Stomach (tissue), 8 donors: ENCODE measurements at regions not wholly inside any gene's neighbourhood (a gene's known extent, or its start where the extent isn't known, plus 50 kb on each side); places are given as distances from the start of the nearest gene placed in this dataset.

Experiments
- DNase-seq, 2 donors: peaks; one replicate each; pipeline versions ENCODE4 v3.0.0 to v3.0.0-alpha.2; 2013 to 2019
- H3K27ac ChIP-seq, 5 donors: fragments of 200-600 bp in 4 of 5; sonication (generic) in 4 of 5; one replicate each; pipeline ENCODE4 v1.5.1; 2013 to 2019; ENCODE audit warnings: mild to moderate bottlenecking in 1 of 5, moderate library complexity in 1 of 5
- H3K27me3 ChIP-seq, 3 donors: fragments of 200-600 bp; sonication (generic); one replicate each; pipeline ENCODE4 v1.5.1; 2017 to 2019; ENCODE audit warnings: mixed run types in 1 of 3
- H3K36me3 ChIP-seq, 4 donors: fragments of 200-600 bp; sonication (generic); 1 replicate in 3 of 4; 2 replicates in 1 of 4; pipeline ENCODE4 v1.5.1; 2016 to 2019
- H3K4me1 ChIP-seq, 4 donors: fragments of 200-600 bp; sonication (generic); one replicate each; pipeline ENCODE4 v1.5.1; 2016 to 2019
- H3K4me3 ChIP-seq, 4 donors: fragments of 200-600 bp; sonication (generic) in 3 of 4; one replicate each; pipeline ENCODE4 v1.5.1; 2016 to 2019; ENCODE audit warnings: mild to moderate bottlenecking in 1 of 4
- H3K9me3 ChIP-seq, 4 donors: fragments of 200-600 bp; sonication (generic); one replicate each; pipeline ENCODE4 v1.5.1; 2016 to 2019
- EP300 ChIP-seq: sonication (generic); formaldehyde crosslinking; IDR thresholded peaks from one replicate; pipeline ENCODE4 v1.6.1; 2017; ENCODE audit warnings: antibody characterized with exemption
- POLR2A ChIP-seq, 4 donors: fragments of 450-650 bp; IDR thresholded peaks; one replicate each; pipeline ENCODE4 v1.6.1; 2016; ENCODE audit warnings: antibody characterized with exemption in 4 of 4, control low read depth in 2 of 4, mild to moderate bottlenecking in 1 of 4, moderate library complexity in 1 of 4
- POLR2AphosphoS5 ChIP-seq, 3 donors: sonication (generic); formaldehyde crosslinking; IDR thresholded peaks; one replicate each; pipeline ENCODE4 v1.6.1; 2016; ENCODE audit warnings: antibody characterized with exemption in 3 of 3
- WGBS, 5 donors: extraction: QIAGEN DNeasy Blood & Tissue Kit in 3 of 5; methylation state at CpG; one replicate each; pipeline versions ENCODE4 v1.1.5 to v1.1.7; 2013 to 2018; 5-methylcytosine and 5-hydroxymethylcytosine counted together
- intact Hi-C: fragments of 100-400 bp; cut with DNase I; formaldehyde crosslinking; loops from one replicate; pipeline ENCODE4 v1.15.1; 2023; ENCODE audit warnings: low total_unique reads
- TF ChIP-seq, protein P1 (sequence below), 7 experiments: fragments of 450-650 bp in 4 of 7; fragments of 200-600 bp in 3 of 7; sonication (generic) in 3 of 7; IDR thresholded peaks; one replicate each; pipeline ENCODE4 v1.5.1; 2016 to 2019; ENCODE audit warnings: antibody characterized with exemption in 7 of 7, control low read depth in 2 of 7, mild to moderate bottlenecking in 1 of 7
- donor health status: healthy with polysubstance abuse.
- donor health status: Bipolar disorder and iron deficiency.
- donor health status: healthy.

DNA sequence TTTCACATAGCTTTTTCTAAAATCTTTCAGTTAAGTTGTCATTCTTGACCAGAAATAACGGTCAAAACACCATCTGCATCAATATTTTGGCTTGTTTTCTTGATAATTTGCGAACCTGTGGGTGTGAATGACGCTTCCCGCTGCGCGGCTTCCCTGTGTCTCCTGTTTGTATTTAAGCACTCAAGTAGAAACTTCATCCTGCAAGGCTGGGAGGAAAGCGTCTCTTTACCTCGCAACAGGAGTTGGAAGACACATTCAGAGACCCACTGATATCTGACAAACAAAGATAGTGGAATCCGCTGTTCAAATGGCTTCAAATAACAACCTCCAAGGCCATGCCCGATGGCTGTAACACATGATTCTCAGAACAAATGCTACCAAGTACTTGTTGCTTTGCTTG lies 704.9 kb downstream of the DCDC2C start:
- Histone ChIP-seq H3K4me3 (no peak overlapping the region), H3K27me3 (no peaks in the 10 kb centered on the region), H3K4me1 (no peaks in the 10 kb centered on the region), H3K36me3 (no peaks in the 10 kb centered on the region), H3K27ac (no peak overlapping the region), H3K9me3 (peaks cover 0 to 23% (median 4%) of the 10 kb centered on the region in 4 donors)
- WGBS, 5 donors, result 59 to 74% (median 70%) methylated on average over 10 of the region's 10 CpGs
- TF ChIP-seq, protein P1, sequence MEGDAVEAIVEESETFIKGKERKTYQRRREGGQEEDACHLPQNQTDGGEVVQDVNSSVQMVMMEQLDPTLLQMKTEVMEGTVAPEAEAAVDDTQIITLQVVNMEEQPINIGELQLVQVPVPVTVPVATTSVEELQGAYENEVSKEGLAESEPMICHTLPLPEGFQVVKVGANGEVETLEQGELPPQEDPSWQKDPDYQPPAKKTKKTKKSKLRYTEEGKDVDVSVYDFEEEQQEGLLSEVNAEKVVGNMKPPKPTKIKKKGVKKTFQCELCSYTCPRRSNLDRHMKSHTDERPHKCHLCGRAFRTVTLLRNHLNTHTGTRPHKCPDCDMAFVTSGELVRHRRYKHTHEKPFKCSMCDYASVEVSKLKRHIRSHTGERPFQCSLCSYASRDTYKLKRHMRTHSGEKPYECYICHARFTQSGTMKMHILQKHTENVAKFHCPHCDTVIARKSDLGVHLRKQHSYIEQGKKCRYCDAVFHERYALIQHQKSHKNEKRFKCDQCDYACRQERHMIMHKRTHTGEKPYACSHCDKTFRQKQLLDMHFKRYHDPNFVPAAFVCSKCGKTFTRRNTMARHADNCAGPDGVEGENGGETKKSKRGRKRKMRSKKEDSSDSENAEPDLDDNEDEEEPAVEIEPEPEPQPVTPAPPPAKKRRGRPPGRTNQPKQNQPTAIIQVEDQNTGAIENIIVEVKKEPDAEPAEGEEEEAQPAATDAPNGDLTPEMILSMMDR (IDR thresholded peaks at IDR 0.05), result no peak
- TF ChIP-seq EP300, result no peak
- TF ChIP-seq POLR2A (IDR thresholded peaks at IDR 0.05), result no peak
- TF ChIP-seq POLR2AphosphoS5 (IDR thresholded peaks at IDR 0.05), result no peak
- no peak for DNase-seq
- intact Hi-C loops, result no loop called here

DNA sequence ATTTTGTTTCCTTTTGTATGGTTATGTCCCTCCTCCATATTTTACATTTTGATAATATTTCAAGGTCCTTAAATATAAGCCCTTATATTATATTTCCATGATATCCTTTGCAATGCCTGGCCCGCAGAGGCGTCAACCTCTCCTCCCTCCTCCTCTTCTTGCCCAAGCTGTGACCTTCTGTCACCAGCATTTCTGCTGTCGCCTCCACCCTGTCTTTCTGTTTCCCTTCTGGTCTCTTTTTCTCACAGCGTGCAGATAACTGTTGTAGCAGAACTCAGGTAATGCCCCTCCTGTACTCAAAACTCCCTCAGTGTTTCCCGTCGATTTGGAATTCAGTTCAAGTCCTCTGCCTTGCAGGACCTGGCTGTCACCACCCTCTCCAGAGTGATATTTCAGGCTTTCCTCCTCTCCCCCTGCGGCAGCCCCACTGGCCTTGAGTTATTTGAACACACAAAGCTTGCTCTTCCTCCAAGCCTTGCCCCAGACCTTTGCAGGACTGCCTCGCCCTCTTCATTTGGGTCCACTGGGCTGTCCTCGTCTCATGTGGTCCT lies 709.3 kb downstream of the DCDC2C start:
- WGBS, 5 donors, result 71 to 78% (median 75%) methylated on average over 9 of the region's 9 CpGs
- TF ChIP-seq POLR2AphosphoS5 (IDR thresholded peaks at IDR 0.05) (no peak), EP300 (no peak), POLR2A (IDR thresholded peaks at IDR 0.05) (no peak)
- TF ChIP-seq, protein P1 (IDR thresholded peaks at IDR 0.05), result no peak
- no peak for DNase-seq
- Histone ChIP-seq H3K36me3 (no peaks in the 10 kb centered on the region), H3K27ac (no peak overlapping the region), H3K9me3 (peaks cover 0 to 14% (median 4%) of the 10 kb centered on the region in 4 donors), H3K27me3 (no peaks in the 10 kb centered on the region), H3K4me3 (no peak overlapping the region), H3K4me1 (no peaks in the 10 kb centered on the region)
- intact Hi-C loops, result no loop called here

DNA sequence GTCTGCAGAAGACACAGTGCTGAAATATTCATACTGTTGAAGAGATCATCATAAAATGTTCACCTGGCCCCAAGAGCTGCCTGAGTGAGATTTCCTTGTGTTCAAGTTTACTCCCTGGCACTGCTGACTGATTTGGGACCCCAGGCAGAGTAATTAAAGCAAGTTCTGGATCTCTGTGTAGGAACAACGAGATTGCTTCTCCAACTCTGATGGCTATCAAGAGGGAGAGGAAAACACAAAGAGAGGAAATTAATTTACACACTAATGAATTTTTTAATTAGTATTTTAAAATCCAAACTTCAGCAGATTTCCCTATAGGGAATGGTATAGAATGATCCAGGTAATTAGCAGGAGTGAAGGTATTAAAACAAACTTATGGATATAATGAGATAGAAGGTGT lies 711.8 kb downstream of the DCDC2C start:
- H3K4me1 ChIP-seq, result no peaks in the 10 kb centered on the region
- WGBS, 5 donors, result 37 to 69% (median 57%) methylated on average over 1 of the region's 1 CpG
- H3K4me3 ChIP-seq, result no peak overlapping the region
- peaks cover 0 to 18% (median 4%) of the 10 kb centered on the region in 4 donors for H3K9me3 ChIP-seq
- intact Hi-C loops, result no loop called here
- H3K36me3 ChIP-seq, result no peaks in the 10 kb centered on the region
- DNase-seq, result no peak
- no peaks in the 10 kb centered on the region for H3K27me3 ChIP-seq
- no peak overlapping the region for H3K27ac ChIP-seq
- TF ChIP-seq POLR2A (IDR thresholded peaks at IDR 0.05) (no peak), POLR2AphosphoS5 (IDR thresholded peaks at IDR 0.05) (no peak), EP300 (no peak)
- TF ChIP-seq, protein P1 (IDR thresholded peaks at IDR 0.05), result no peak

DNA sequence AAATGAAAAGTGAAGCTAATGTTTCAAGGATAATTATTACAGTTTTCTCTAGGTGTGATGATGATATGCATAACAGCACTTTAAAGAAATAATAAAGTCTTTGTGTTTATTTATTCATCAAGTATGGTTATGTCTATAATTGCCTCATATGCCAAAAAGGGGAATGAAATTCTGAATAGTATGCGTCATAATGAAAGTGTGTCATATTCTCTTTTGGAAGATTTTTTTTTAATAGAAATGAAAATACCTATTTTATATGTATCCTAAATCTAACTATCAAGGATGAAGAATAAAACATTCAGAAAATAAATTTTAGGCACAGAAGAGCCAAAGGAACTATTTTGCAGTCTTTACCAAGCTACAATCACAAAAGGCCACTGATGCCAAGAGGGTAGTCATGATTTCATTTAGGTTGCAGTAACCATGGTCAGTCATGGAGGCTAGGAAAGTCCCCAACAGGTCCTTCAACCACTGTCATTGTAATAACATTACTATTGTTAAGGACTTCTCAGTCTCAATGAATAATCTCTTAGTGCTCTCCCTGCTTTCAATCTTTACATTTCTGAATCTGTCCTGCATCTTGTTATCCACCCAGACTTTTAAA lies 712.5 kb downstream of the DCDC2C start:
- no peak for DNase-seq
- Histone ChIP-seq H3K4me1 (no peaks in the 10 kb centered on the region), H3K27me3 (no peaks in the 10 kb centered on the region), H3K9me3 (peaks cover 0 to 18% (median 1%) of the 10 kb centered on the region in 4 donors), H3K27ac (no peak overlapping the region), H3K4me3 (no peak overlapping the region), H3K36me3 (no peaks in the 10 kb centered on the region)
- 93 to 99% (median 96%) methylated on average over 1 of the region's 1 CpG for WGBS, 5 donors
- no peak for TF ChIP-seq POLR2A (IDR thresholded peaks at IDR 0.05)
- TF ChIP-seq EP300, result no peak
- TF ChIP-seq, protein P1 (IDR thresholded peaks at IDR 0.05), result no peak
- no peak for TF ChIP-seq POLR2AphosphoS5 (IDR thresholded peaks at IDR 0.05)
- intact Hi-C loops, result no loop called here
